ENCODE measurements at regions not wholly inside any gene's neighbourhood (a gene's known extent, or its start where the extent isn't known, plus 50 kb on each side); places are given as distances from the start of the nearest gene placed in this dataset.
A peak's percentile ranks its signal among the peaks of the same experiment; 100 is the strongest.

DNA sequence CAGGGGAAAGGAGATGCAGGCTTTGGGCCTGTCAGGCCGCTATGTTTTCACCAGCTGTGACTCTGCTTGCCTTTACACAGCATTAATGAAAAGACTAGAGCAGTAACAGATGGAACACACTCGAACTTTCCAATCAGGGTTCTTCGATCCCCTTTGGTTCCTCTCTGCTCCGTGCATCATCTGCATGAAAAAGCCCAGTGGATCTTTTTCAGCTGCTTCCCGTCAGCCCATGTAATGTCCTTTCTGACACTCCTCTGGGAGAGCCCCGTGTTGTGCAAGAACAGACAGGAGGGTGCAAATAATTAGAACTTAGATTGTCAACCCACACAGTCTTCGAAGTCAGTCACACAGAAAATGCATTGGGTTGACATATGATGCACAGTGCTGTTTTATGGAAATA, 448.9 kb upstream of the ZNF462 start:
- no peak for DNase-seq (ENCODE audit: low read depth)
- TF ChIP-seq, protein P1, sequence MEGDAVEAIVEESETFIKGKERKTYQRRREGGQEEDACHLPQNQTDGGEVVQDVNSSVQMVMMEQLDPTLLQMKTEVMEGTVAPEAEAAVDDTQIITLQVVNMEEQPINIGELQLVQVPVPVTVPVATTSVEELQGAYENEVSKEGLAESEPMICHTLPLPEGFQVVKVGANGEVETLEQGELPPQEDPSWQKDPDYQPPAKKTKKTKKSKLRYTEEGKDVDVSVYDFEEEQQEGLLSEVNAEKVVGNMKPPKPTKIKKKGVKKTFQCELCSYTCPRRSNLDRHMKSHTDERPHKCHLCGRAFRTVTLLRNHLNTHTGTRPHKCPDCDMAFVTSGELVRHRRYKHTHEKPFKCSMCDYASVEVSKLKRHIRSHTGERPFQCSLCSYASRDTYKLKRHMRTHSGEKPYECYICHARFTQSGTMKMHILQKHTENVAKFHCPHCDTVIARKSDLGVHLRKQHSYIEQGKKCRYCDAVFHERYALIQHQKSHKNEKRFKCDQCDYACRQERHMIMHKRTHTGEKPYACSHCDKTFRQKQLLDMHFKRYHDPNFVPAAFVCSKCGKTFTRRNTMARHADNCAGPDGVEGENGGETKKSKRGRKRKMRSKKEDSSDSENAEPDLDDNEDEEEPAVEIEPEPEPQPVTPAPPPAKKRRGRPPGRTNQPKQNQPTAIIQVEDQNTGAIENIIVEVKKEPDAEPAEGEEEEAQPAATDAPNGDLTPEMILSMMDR (IDR thresholded peaks at IDR 0.05; ENCODE audit: low read depth, low read length, missing control alignments) = no peak
- H3K4me3 ChIP-seq (ENCODE audit: low read depth, low read length) = no peak overlapping the region

- DNase-seq (ENCODE audit: low read depth) = peak; percentile 27
- H3K4me3 ChIP-seq (ENCODE audit: low read depth, low read length) = no peak overlapping the region
- TF ChIP-seq, protein P1 (IDR thresholded peaks at IDR 0.05; ENCODE audit: low read depth, low read length, missing control alignments) = no peak
Observed at GRCh38 chr9:106417685-106418084, 445.3 kb upstream of the ZNF462 start.

DNA sequence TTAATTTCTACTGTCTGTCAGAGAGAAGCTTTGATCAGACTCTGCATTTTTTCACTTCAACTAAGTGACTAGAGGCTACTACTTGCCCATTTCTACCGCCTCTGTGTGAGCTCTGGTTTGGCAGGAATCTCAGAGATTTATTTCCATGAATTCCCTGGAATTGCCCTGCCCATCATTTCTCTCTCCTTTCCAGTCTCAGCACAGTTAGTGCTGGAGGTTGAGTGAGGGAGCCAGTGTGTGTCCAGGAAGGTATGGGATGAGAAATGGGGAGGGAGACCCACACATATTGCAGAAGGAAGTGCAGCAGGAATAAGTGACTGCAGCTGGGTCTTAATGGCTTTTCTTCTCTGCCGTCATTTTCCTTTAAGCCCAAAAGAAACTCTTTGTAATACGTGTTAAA, 443.1 kb upstream of the ZNF462 start:
- TF ChIP-seq, protein P1 (IDR thresholded peaks at IDR 0.05; ENCODE audit: low read depth, low read length, missing control alignments) = no peak
- H3K4me3 ChIP-seq (ENCODE audit: low read depth, low read length) = no peak overlapping the region
- DNase-seq (ENCODE audit: low read depth) = no peak

DNA sequence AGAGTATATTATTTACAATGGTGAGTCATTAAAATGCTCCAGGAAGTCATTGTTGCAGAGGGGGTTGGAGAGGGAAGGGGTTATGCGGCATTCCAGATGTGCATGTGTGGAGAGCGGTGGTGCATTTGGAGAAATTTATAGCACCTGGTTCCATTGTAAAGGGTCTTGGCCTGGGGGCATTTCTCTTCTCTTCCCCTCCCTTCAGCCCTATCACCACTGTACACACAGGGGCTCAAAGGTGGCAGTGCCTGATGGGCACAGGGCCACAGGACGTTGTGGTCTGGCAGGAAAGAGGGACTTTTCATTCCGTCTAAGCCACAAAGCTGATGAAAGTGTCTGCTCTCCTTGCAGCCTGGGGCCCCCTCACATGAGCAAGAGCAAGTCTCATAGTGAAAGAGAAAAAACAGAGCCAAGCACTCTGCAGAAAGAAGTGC, 442.4 kb upstream of the ZNF462 start:
- DNase-seq (ENCODE audit: low read depth) = peak; percentile 56
- TF ChIP-seq, protein P1 (IDR thresholded peaks at IDR 0.05; ENCODE audit: low read depth, low read length, missing control alignments) = no peak
- H3K4me3 ChIP-seq (ENCODE audit: low read depth, low read length) = no peak overlapping the region

- peak; percentile 45 for DNase-seq (ENCODE audit: low read depth)
- TF ChIP-seq, protein P1 (IDR thresholded peaks at IDR 0.05; ENCODE audit: low read depth, low read length, missing control alignments) = no peak
- H3K4me3 ChIP-seq (ENCODE audit: low read depth, low read length) = no peak overlapping the region
Observed at GRCh38 chr9:106421772-106422171, 441.2 kb upstream of the ZNF462 start.

DNA sequence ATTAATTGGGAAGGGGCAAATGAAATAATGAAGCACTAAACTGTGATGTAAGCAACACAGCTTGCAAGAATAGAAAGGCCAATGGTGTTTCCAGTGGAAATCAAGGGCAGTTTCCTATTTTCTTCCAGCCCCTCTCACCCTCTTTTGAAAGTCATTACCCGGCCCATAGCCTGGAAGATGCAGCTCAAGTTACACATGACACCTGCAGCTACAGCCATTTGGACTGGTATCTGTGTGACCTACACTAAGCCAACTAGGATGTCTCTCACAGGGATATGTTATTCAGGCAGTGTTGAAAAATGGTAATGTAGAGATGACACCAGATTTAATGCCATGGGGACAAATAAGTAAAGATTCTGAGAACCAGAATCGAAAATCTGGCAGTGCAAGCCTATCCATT, 439.4 kb upstream of the ZNF462 start:
- H3K4me3 ChIP-seq (ENCODE audit: low read depth, low read length) = no peak overlapping the region
- no peak for DNase-seq (ENCODE audit: low read depth)
- TF ChIP-seq, protein P1 (IDR thresholded peaks at IDR 0.05; ENCODE audit: low read depth, low read length, missing control alignments) = no peak

GRCh38 chr9:106432631-106433030, 430.3 kb upstream of the ZNF462 start:
- no peak for DNase-seq (ENCODE audit: low read depth)
- TF ChIP-seq, protein P1 (IDR thresholded peaks at IDR 0.05; ENCODE audit: low read depth, low read length, missing control alignments) = no peak
- H3K4me3 ChIP-seq (ENCODE audit: low read depth, low read length) = no peak overlapping the region

Data from GM12864 (cell line).